ENCODE measurements at regions not wholly inside any gene's neighbourhood (a gene's known extent, or its start where the extent isn't known, plus 50 kb on each side); places are given as distances from the start of the nearest gene placed in this dataset.

DNA sequence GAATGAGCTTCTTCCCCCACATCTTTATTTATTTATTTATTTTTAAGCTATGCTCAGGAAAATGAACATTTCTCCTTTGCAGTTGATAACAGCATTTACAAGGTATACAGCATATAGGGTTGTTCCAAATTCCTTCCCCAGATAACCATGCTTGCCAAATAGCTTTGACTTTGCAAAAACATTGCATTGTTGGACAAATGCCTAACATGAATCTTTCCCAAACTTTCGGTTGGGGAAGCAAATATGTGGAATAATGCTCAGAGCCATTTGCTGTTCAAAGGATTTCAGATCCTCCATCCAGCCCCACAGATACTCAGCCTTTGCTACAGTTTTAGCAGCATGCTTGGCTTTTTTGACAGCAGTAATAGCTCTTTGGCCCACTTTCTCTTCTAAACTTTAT lies 127.2 kb upstream of the AGA start:
- DNase-seq (ENCODE audit: low read depth in 2 of 2): no peak

DNA sequence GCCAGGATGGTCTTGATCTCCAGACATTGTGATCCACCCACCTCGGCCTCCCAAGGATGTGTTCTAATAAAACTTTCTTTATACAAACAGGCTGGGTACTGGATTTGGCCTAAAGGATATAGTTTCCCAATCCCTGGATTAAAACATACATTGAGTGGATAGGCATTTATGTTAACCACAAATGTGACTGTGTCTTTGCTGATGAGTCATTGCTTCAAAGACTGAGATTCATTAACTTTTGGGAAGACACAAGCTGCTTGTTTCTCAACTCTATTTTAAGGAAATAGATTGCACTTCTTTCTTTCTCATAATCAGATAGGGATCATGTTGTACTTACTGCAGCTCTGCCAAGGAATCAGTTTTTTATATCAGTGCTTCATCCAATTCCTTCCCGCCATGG lies 131.3 kb upstream of the AGA start:
- DNase-seq (ENCODE audit: low read depth in 2 of 2): no peak

DNA sequence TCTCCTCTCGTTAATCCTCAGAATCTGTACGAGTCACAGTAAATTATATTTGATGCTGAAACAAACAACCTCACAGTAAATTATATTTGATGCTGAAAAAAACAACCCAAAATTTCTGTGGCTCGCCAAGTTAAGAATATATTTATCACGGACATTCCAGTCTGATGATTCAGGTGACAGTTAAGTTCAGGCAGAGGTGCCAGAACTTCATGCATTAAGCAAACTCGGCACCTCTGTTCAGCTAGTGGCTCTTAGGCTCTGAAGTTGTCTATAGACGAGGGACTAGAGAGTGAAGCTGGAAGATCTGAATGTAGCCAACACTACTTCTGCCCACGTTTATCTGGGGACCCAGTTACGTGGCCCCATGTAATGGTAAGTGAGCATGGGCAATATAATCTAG lies 132.2 kb upstream of the AGA start:
- no peak for DNase-seq (ENCODE audit: low read depth in 2 of 2)

DNA sequence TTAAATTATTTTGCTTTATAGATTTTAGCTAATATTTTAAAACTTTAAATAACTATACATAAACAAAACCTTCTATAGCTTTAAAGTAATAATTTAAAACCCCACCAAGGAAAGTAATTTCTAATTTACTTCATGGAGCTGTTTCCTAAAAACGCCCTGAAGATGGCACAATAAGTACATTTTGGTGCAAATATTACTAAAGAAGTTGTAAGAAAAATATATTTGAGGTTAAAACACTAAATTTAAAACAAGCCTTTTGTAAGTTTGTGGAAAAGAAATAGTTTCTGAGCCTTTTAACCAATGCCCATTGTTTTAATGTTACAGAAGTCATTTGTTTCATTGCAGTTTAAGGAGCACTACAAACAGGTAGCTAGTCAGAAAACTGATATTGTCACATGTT lies 137.4 kb upstream of the AGA start:
- DNase-seq (ENCODE audit: low read depth in 2 of 2): no peak

- no peak for DNase-seq (ENCODE audit: low read depth in 2 of 2)
These were observed 140.8 kb upstream of the AGA start for GRCh38 chr4:177582992-177583391.

GRCh38 chr4:177587989-177588388 lies 145.8 kb upstream of the AGA start:
- no peak for DNase-seq (ENCODE audit: low read depth in 2 of 2)

- no peak for DNase-seq (ENCODE audit: low read depth in 2 of 2)
These were observed 153.1 kb upstream of the AGA start for GRCh38 chr4:177595386-177595785.

- DNase-seq (ENCODE audit: low read depth in 2 of 2): no peak
These were observed 153.8 kb upstream of the AGA start for GRCh38 chr4:177596035-177596434.

- DNase-seq (ENCODE audit: low read depth in 2 of 2): no peak
These were observed 154.8 kb upstream of the AGA start for GRCh38 chr4:177596991-177597390.

DNA sequence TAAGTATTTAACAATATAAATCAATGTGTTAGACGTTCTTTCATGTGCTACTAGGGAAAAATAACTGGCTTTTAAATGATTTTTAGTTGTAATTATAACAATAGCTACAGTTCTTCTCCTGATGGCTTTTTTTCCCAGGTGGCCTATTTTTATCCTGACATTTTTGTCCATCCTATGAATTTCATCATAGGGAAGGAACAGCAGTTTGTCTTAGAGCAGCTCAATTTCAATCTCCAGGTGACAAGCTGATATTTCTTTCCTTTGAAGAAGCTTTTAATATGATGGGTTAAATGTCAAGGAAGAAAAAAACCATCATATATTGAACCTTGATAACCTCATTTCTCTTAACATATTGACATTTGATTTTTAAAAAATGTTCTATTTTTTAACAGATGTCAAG lies 163.0 kb upstream of the AGA start:
- no peak for DNase-seq (ENCODE audit: low read depth in 2 of 2)

GRCh38 chr4:177607111-177607573 lies 164.9 kb upstream of the AGA start:
- no peak for DNase-seq (ENCODE audit: low read depth in 2 of 2)

DNA sequence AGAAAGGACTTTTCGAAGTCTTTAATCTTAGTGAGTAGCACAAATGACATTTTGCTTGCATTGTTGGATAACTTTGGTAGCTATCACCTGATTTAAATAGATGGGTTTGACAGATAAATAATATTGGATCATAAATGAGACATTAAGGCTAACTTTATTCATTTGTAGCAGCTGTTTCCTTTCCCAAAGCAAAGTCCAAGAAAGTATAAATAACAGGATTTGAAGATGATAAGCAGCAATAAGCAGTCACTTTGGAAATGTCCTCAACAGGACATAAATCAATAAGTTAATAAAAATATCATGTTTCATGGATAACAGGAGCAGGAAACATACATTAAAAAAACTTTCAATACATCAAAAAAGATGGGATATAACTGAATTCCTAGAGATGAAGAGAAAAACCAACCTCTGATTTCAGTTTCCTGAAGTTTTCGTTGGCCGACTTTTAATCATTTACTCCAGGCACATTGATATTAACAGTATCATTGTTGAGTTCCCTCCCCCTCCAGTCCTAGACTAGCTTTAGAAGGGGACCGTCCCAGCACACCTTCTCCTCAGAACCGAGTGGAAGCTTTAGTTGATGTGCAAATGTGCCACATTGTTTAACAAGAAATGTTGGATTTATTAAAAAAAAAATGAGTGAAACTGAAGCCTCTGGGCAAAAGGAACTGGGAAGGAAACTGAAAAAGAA lies 169.9 kb upstream of the AGA start:
- no peak for DNase-seq (ENCODE audit: low read depth in 2 of 2)

DNA sequence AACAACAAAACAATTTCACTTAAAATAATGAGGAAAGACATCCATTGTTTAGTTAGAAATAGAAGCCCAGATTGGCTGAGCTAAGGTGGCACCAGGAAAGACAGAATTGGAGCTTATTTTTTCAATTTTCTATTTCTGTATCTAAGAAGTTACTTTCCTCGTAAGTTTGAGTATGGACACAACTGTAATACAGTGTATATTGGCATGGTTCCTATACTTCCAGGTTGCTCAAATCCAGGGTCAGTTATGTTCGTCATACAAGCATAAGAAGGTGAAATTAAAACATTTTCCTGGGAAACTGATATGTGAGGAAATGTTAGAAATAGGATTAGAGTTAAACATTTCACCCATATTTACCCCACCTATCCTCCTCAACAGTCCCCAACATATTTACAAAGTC lies 170.4 kb upstream of the AGA start:
- DNase-seq (ENCODE audit: low read depth in 2 of 2): no peak

DNA sequence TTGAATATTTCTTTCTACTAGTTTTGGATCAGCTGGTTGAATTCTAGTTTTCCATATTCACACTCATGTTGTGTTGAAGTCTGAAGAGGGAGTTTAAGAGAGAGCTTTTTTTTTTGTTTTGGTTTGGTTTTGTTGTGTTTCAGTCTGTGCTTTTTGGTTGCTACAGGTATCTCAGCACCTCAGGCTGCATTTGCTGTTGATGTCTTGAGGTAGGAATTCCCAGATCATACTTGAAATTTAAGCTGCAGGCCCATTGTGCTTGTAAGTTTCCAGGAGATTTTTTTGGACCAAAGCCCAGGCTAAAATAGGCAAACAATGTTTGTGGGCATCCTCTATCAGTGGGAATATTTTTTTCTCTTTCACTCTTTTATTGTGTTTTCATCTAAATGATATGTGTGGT lies 190.2 kb upstream of the AGA start:
- no peak for DNase-seq (ENCODE audit: low read depth in 2 of 2)

- no peak for DNase-seq (ENCODE audit: low read depth in 2 of 2)
These were observed 196.6 kb upstream of the AGA start for GRCh38 chr4:177638871-177639270.

DNA sequence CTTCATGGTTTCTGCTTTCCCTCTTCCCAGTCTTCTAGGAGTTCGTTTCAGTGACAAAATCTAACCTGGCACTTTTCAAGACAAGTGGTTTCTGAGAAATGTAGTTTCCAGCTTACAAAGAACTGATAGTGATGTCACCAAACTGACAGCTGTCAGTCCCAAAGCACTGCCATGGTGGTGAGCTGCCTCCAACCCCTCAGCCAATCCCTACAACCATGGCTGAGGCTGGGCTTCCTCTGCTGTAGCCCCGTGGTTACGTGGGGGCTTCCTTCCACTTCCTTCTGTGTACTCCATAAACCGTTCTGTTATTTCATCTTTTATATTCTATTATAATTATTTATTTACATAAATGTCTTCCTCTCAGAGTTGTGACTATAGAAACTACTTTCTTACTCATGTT lies 198.6 kb upstream of the AGA start:
- no peak for DNase-seq (ENCODE audit: low read depth in 2 of 2)

DNA sequence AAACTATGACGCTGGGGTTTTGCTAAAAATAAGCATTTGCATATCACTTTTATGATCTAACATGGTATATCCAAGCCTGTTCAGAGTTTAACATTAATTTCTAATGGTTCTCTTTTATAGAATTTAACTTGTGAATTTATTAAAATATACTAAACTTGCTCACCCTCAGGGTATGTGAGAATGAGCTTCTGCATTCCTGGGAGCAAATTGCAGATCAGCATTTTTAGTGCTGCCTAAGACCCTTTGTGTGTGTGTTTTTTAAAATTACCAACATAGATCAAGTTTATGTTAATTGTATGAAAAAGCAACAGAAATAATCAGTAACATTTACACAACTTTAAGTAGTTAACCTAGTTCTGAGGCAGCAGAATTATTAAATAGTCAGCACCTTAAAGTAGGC lies 218.0 kb upstream of the AGA start:
- no peak for DNase-seq (ENCODE audit: low read depth in 2 of 2)

- DNase-seq (ENCODE audit: low read depth in 2 of 2): no peak
These were observed 225.4 kb upstream of the AGA start for GRCh38 chr4:177667687-177668086.

DNA sequence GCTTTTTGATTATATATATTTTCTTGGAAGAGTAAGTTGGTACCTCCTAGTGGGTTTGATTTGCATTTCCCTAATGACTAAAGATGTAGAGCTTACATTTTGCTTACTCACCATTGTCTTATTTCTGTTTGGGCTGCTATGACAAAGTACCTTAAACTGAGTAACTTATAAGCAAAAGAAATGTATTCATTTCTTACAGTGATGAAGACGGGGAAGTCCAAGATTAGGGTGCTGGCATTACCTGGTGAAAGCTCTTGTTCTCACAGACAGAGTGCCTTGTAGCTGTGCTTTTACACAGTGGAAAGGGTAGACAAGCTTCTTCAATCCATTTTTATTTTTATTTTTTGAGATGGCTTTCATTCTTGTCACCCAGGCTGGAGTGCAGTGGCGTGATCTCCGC lies 229.2 kb upstream of the AGA start:
- no peak for DNase-seq (ENCODE audit: low read depth in 2 of 2)

DNA sequence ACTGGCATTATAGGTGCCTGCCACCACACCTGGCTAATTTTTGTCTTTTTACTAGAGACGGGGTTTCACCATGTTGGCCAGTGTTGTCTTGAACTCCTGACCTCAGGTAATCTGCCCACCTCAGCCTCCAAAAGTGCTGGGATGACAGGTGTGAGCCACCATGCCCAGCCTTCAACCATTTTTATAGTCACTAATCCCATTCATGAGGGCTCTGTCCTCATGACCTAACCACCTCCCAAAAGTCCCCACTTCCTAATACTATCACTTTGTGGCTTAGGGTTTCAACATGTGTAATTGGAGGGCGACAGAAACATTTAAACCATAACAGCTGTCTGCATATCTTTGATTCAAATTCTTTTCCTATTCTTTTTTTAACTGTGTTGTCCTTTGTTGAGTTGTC lies 229.6 kb upstream of the AGA start:
- no peak for DNase-seq (ENCODE audit: low read depth in 2 of 2)

DNA sequence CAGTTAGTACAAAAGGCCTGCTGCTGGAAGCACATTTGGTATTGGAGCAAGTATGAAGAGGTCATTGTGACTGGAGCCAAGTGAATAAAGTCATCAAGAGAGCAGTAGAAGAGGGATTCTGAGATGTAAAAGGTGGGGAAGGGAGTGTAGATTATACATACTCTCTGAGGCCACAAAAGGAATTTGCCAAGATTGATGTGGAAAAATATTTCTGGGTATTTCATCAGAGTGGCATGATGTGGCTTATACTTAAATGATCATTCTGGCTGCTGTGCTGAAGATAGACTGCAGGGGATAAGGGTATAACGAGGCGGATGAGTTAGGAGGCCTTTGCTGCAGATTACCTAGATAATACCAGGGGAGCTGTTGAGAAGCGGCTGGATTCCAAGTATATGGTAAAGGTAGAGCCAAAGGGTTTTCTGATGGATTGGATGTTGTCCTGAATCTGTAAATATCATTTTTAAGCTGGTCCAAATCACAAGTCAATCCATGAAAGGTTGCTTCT lies 231.8 kb upstream of the AGA start:
- DNase-seq (ENCODE audit: low read depth in 2 of 2): no peak

- DNase-seq (ENCODE audit: low read depth in 2 of 2): no peak
These were observed 238.1 kb upstream of the AGA start for GRCh38 chr4:177680308-177680707.

DNA sequence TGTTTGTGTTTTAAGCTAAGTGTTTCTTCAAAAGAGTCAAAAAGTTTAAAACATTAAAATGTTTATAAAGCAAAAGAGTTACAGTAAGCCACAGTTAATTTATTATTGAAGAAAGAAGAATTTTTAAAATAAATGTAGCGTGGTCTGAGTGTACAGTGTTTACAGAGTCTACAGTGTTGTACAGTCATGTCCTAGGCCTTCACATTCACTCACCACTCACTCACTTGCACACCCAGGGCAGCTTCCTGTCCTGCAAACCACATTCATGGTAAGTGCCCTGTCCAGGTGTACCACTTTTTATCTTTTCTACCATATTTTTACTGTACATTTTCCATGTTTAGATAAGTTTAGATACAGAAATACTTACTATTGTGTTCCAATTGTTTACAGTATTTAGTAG lies 239.7 kb upstream of the AGA start:
- DNase-seq (ENCODE audit: low read depth in 2 of 2): no peak

DNA sequence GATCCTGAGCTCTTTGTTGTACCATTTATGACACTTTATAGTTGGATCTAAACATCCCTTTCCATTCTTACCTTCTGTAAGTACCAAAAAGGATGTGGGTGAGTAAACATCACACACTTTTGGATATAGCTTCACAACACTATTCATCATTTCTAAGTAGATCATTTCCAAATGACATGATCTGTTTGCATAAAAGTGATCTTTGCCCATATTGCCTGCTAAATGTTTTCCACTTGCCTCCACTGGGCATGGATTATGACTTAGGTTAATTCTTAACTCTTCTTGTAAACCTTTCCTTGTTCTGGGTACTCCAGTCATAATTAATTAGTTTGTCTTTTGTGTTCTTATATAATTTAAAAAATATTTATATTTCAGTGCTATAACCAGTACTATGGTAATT lies 244.9 kb upstream of the AGA start:
- no peak for DNase-seq (ENCODE audit: low read depth in 2 of 2)
